Gastrocnemius medialis (tissue), 4 donors: ENCODE measurements at regions not wholly inside any gene's neighbourhood (a gene's known extent, or its start where the extent isn't known, plus 50 kb on each side); places are given as distances from the start of the nearest gene placed in this dataset.

Source experiments
- POLR2A ChIP-seq, 2 donors: fragments of 450-650 bp; IDR thresholded peaks; one replicate each; pipeline ENCODE4 v1.6.1; 2017; ENCODE audit warnings: antibody characterized with exemption in 2 of 2, mild to moderate bottlenecking in 2 of 2, moderate library complexity in 2 of 2
- TF ChIP-seq, protein P1 (sequence below), 5 experiments: fragments of 450-650 bp in 3 of 5; fragments of 200-600 bp in 2 of 5; sonication (generic) in 2 of 5; IDR thresholded peaks in 4 of 5; conservative IDR thresholded peaks in 1 of 5; 1 replicate in 4 of 5; 2 replicates in 1 of 5; pipeline ENCODE4 v1.5.1; 2016 to 2019; ENCODE audit warnings: antibody characterized with exemption in 5 of 5, mild to moderate bottlenecking in 3 of 5, moderate library complexity in 3 of 5

DNA sequence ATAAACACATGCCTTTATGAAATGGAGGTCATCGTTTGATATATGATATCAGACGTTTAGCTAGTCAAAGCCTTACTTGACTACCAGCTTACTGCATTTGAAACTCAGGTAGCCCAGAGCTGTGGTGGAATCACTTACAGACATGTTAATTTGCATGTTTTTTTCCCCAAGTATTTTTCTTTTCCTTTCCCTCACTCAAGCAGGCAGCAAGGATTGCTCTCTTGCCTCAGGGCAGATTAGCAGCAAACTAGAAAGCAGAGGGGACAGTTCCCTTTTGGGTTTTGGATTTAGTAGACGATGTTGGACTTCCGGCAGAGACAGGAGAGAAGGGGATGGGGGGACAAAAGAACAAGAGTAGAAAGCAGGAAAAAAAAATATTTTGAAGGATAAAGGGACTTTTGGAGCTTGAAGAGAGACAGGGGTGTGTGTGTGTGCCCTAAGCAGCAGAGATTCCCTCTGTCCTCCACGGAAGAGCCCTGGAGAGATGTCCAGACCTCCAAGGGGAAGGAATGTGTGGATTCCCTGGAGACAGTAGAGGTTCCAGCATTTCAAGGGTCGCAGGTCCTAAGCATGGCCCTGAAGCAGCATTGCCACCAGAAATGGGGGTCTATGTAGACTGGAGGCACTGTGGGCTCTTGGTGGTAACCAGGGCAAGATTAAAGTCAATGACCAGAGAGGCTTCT lies 86.8 kb upstream of the CADPS start:
- TF ChIP-seq, protein P1, sequence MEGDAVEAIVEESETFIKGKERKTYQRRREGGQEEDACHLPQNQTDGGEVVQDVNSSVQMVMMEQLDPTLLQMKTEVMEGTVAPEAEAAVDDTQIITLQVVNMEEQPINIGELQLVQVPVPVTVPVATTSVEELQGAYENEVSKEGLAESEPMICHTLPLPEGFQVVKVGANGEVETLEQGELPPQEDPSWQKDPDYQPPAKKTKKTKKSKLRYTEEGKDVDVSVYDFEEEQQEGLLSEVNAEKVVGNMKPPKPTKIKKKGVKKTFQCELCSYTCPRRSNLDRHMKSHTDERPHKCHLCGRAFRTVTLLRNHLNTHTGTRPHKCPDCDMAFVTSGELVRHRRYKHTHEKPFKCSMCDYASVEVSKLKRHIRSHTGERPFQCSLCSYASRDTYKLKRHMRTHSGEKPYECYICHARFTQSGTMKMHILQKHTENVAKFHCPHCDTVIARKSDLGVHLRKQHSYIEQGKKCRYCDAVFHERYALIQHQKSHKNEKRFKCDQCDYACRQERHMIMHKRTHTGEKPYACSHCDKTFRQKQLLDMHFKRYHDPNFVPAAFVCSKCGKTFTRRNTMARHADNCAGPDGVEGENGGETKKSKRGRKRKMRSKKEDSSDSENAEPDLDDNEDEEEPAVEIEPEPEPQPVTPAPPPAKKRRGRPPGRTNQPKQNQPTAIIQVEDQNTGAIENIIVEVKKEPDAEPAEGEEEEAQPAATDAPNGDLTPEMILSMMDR (IDR thresholded peaks at IDR 0.05 in 4 of 5, conservative IDR thresholded peaks at IDR 0.05 in 1 of 5), result no peak
- TF ChIP-seq POLR2A (IDR thresholded peaks at IDR 0.05), result no peak
